KMS-11 (cell line): ENCODE measurements at regions not wholly inside any gene's neighbourhood (a gene's known extent, or its start where the extent isn't known, plus 50 kb on each side); places are given as distances from the start of the nearest gene placed in this dataset.
"Not testable (repeated sequence)": the region's sequence is repeated elsewhere in the genome, so short reads cannot be mapped to it uniquely, and the experiment has no call there.

Source experiments
- H2AFZ ChIP-seq: fragments of 200-600 bp; sonication (generic); 2 replicates; pipeline ENCODE4 v1.6.1; 2016; ENCODE audit warnings: antibody characterized with exemption, mixed run types, low read depth
- H3K27ac ChIP-seq: fragments of 200-600 bp; sonication (generic); 2 replicates; pipeline ENCODE4 v1.6.1; 2016; ENCODE audit warnings: mild to moderate bottlenecking, mixed run types
- H3K27me3 ChIP-seq: fragments of 200-600 bp; sonication (generic); 2 replicates; pipeline ENCODE4 v1.6.1; 2017; ENCODE audit warnings: mild to moderate bottlenecking, low read depth, mixed run types, moderate library complexity; ENCODE audit not compliant: insufficient read depth
- H3K36me3 ChIP-seq: fragments of 200-600 bp; sonication (generic); 2 replicates; pipeline ENCODE4 v1.6.1; 2017; ENCODE audit warnings: mild to moderate bottlenecking, mixed run types; ENCODE audit not compliant: insufficient read depth
- H3K4me1 ChIP-seq: fragments of 200-600 bp; sonication (generic); 2 replicates; pipeline ENCODE4 v1.6.1; 2016; ENCODE audit warnings: mild to moderate bottlenecking, low read depth, mixed run types; ENCODE audit not compliant: poor library complexity, severe bottlenecking
- H3K4me2 ChIP-seq: fragments of 200-600 bp; sonication (generic); 2 replicates; pipeline ENCODE4 v1.7.0; 2016; ENCODE audit warnings: mild to moderate bottlenecking, mixed run types
- H3K4me3 ChIP-seq: fragments of 200-600 bp; sonication (generic); IDR thresholded peaks from 2 replicates; pipeline ENCODE4 v1.6.1; 2017; ENCODE audit warnings: low read depth, low read length, mixed read lengths; ENCODE audit not compliant: insufficient read depth
- H3K79me2 ChIP-seq: fragments of 200-600 bp; sonication (generic); 2 replicates; pipeline ENCODE4 v1.6.1; 2016; ENCODE audit warnings: low read depth, mixed run types; ENCODE audit not compliant: insufficient read depth
- H3K9ac ChIP-seq: fragments of 200-600 bp; sonication (generic); 2 replicates; pipeline ENCODE4 v1.6.1; 2016; ENCODE audit warnings: mild to moderate bottlenecking, mixed run types
- H4K20me1 ChIP-seq: fragments of 200-600 bp; sonication (generic); 2 replicates; pipeline ENCODE4 v1.6.1; 2016; ENCODE audit warnings: mild to moderate bottlenecking, mixed run types; ENCODE audit not compliant: insufficient read depth
- CTCF ChIP-seq: fragments of 200-600 bp; sonication (generic); conservative IDR thresholded peaks from 2 replicates; pipeline ENCODE4 v1.6.1; 2017; ENCODE audit warnings: low read depth, mild to moderate bottlenecking, antibody characterized with exemption, low read length, moderate library complexity, mixed read lengths

GRCh38 chr1:70499695-70500094 is 88.6 kb downstream of the CTH start:
- H3K27me3 ChIP-seq: no peaks in the 10 kb centered on the region
- no peak overlapping the region for H3K4me2 ChIP-seq
- TF ChIP-seq CTCF: no peak
- H3K4me3 ChIP-seq: no peak overlapping the region
- no peak overlapping the region for H3K27ac ChIP-seq
- H2AFZ ChIP-seq: no peak overlapping the region
- no peaks in the 10 kb centered on the region for H3K79me2 ChIP-seq
- no peak overlapping the region for H3K9ac ChIP-seq
- no peaks in the 10 kb centered on the region for H3K36me3 ChIP-seq
- H4K20me1 ChIP-seq: no peaks in the 10 kb centered on the region
- peaks cover 4% of the 10 kb centered on the region for H3K4me1 ChIP-seq

- H3K36me3 ChIP-seq: no peaks in the 10 kb centered on the region
Observed at GRCh38 chr1:70503358-70503757, 92.3 kb downstream of the CTH start.

GRCh38 chr1:70504176-70504820 is 93.2 kb downstream of the CTH start:
- no peak overlapping the region for H3K4me2 ChIP-seq
- no peak overlapping the region for H3K4me3 ChIP-seq
- no peak for TF ChIP-seq CTCF
- H3K27me3 ChIP-seq: no peaks in the 10 kb centered on the region
- H3K9ac ChIP-seq: no peak overlapping the region
- H4K20me1 ChIP-seq: no peaks in the 10 kb centered on the region
- H3K79me2 ChIP-seq: no peaks in the 10 kb centered on the region
- H3K36me3 ChIP-seq: no peaks in the 10 kb centered on the region
- H2AFZ ChIP-seq: no peak overlapping the region
- no peak overlapping the region for H3K27ac ChIP-seq
- peaks cover 9% of the 10 kb centered on the region for H3K4me1 ChIP-seq

More at GRCh38 chr1:70503358-70503757, 92.3 kb downstream of the CTH start:
- Histone ChIP-seq H3K9ac (no peak overlapping the region), H3K27me3 (no peaks in the 10 kb centered on the region), H3K4me1 (peaks cover 9% of the 10 kb centered on the region), H3K27ac (no peak overlapping the region), H2AFZ (no peak overlapping the region), H4K20me1 (no peaks in the 10 kb centered on the region), H3K79me2 (no peaks in the 10 kb centered on the region), H3K4me2 (no peak overlapping the region), H3K4me3 (no peak overlapping the region)
- TF ChIP-seq CTCF: no peak

GRCh38 chr1:70504821-70505193 is 93.7 kb downstream of the CTH start:
- Histone ChIP-seq H3K4me2 (no peak overlapping the region), H4K20me1 (no peaks in the 10 kb centered on the region)
- TF ChIP-seq CTCF: no peak

GRCh38 chr1:70507991-70508390 is 96.9 kb downstream of the CTH start:
- not testable (repeated sequence) for H3K9ac ChIP-seq, H3K4me3 ChIP-seq, H3K4me1 ChIP-seq, H3K27ac ChIP-seq, H3K36me3 ChIP-seq, H4K20me1 ChIP-seq, H3K27me3 ChIP-seq, H3K79me2 ChIP-seq, H3K4me2 ChIP-seq, H2AFZ ChIP-seq

More at GRCh38 chr1:70504821-70505193, 93.7 kb downstream of the CTH start:
- Histone ChIP-seq H3K9ac (no peak overlapping the region), H2AFZ (no peak overlapping the region), H3K27me3 (no peaks in the 10 kb centered on the region), H3K4me3 (no peak overlapping the region), H3K27ac (no peak overlapping the region), H3K36me3 (no peaks in the 10 kb centered on the region), H3K4me1 (peaks cover 9% of the 10 kb centered on the region), H3K79me2 (no peaks in the 10 kb centered on the region)
